Skeletal muscle satellite cell (primary cell): ENCODE measurements at regions not wholly inside any gene's neighbourhood (a gene's known extent, or its start where the extent isn't known, plus 50 kb on each side); places are given as distances from the start of the nearest gene placed in this dataset.

Experiments used
- H3K27me3 ChIP-seq: 2 replicates; pipeline ENCODE4 v1.7.0; 2013; ENCODE audit warnings: low read length; ENCODE audit not compliant: control insufficient read depth, insufficient read depth
- H3K36me3 ChIP-seq: 2 replicates; pipeline ENCODE4 v1.7.0; 2013; ENCODE audit warnings: mild to moderate bottlenecking, control low read depth, low read length; ENCODE audit not compliant: insufficient read depth
- H3K4me1 ChIP-seq: 2 replicates; pipeline ENCODE4 v1.7.0; 2013; ENCODE audit warnings: low read length; ENCODE audit not compliant: control insufficient read depth, insufficient read depth
- H3K4me2 ChIP-seq: 2 replicates; pipeline ENCODE4 v1.7.0; 2013; ENCODE audit warnings: mild to moderate bottlenecking, low read length
- H3K4me3 ChIP-seq: 2 replicates; pipeline ENCODE4 v1.7.0; 2013; ENCODE audit warnings: low read length
- H3K9ac ChIP-seq: 2 replicates; pipeline ENCODE4 v1.7.0; 2013; ENCODE audit warnings: mild to moderate bottlenecking, low read depth, low read length, moderate library complexity
- H3K9me3 ChIP-seq: replicated peaks from 2 replicates; pipeline ENCODE4 v1.7.0; 2013; ENCODE audit warnings: mild to moderate bottlenecking, control low read depth, low read length

DNA sequence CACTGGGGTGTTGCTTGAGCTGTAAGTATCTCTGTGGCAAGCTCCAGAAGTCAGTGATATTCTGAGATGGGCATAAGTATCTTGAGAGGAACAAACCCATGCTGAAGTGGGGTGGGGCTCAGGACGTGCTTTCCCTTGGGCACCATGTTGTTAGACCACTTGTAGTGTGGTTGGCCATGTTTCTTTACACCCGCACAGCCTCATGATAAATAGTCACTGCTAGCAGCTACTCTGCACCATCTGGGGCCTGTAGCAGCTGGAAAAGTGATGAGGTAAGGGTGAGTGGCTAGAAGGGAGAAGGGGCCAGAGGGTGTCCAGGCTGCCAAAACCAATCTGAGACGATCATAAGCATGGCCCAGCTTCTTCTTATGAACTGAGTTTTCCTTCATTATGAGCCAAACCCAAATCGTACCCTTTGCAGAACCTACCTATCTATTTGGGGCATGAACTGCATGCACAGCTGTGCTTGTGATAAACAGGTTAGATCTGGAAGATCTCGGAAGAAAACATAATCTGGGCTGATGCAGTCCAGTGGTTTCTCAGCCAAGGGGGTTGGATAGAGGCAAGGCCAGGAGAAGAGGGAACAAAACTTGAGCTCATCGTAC is 91.9 kb upstream of the IRF2BP2 start:
- Histone ChIP-seq H3K9me3 (no peaks in the 10 kb centered on the region), H3K36me3 (no peaks in the 10 kb centered on the region), H3K27me3 (no peaks in the 10 kb centered on the region), H3K9ac (no peak overlapping the region), H3K4me1 (peaks cover 10% of the 10 kb centered on the region), H3K4me3 (no peak overlapping the region), H3K4me2 (no peak overlapping the region)

DNA sequence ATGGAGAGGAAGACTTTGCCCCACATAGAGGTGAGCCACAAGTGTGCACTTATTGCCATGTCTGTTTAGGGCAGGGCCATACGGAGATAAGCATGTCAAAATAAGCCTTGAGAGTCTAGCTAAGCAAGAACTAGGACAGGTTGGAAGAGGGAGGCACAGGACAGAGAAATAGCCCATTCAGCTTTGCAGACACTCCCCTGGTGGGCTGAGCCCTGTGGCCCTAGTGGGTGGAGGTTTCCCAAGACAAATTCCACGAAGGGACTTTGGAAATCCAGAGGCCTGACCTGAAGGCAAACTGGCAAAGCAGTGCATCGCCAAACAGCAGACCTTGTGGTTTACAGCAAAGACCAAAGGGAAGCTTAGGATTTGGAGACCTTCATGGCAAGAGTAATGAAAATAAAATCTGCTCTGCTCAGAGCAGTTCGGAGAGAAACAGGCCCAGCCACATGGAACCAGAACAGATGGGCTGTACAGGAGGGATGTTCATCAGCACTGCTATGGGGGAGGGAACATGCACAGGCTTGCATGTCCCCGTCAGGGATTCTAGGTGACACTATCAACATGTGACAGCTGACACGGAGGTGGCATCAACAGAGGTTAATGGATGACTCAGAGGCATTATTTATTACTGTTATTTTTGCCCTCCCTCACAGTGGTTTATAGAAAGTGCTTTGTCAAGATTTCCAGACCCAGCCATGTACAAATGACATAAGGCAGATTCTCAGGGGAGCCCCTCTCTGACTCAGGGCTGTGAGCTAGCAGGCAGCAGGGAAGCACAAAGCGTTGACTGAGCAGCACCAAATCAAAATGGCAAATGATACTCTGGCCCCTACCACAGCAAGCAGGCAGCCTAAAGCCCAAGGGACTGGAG is 90.1 kb upstream of the IRF2BP2 start:
- no peak overlapping the region for H3K9ac ChIP-seq
- H3K4me3 ChIP-seq: no peak overlapping the region
- peak overlapping the region; percentile 22 for H3K4me2 ChIP-seq
- peaks cover 10% of the 10 kb centered on the region for H3K4me1 ChIP-seq
- H3K36me3 ChIP-seq: no peaks in the 10 kb centered on the region
- no peaks in the 10 kb centered on the region for H3K27me3 ChIP-seq
- H3K9me3 ChIP-seq: no peaks in the 10 kb centered on the region

- no peak overlapping the region for H3K4me3 ChIP-seq
- no peak overlapping the region for H3K9ac ChIP-seq
- H3K36me3 ChIP-seq: no peaks in the 10 kb centered on the region
- no peaks in the 10 kb centered on the region for H3K9me3 ChIP-seq
- H3K4me2 ChIP-seq: no peak overlapping the region
- H3K27me3 ChIP-seq: no peaks in the 10 kb centered on the region
- peaks cover 10% of the 10 kb centered on the region for H3K4me1 ChIP-seq
Measured at GRCh38 chr1:234698686-234699085, 88.7 kb upstream of the IRF2BP2 start.

- Histone ChIP-seq H3K4me1 (peaks cover 10% of the 10 kb centered on the region), H3K4me3 (no peak overlapping the region), H3K9ac (no peak overlapping the region), H3K27me3 (no peaks in the 10 kb centered on the region), H3K4me2 (no peak overlapping the region), H3K36me3 (no peaks in the 10 kb centered on the region), H3K9me3 (no peaks in the 10 kb centered on the region)
Measured at GRCh38 chr1:234697741-234698140, 87.8 kb upstream of the IRF2BP2 start.

- H3K27me3 ChIP-seq: no peaks in the 10 kb centered on the region
- no peaks in the 10 kb centered on the region for H3K9me3 ChIP-seq
- no peak overlapping the region for H3K4me2 ChIP-seq
- H3K4me3 ChIP-seq: no peak overlapping the region
- H3K9ac ChIP-seq: no peak overlapping the region
- H3K4me1 ChIP-seq: peaks cover 10% of the 10 kb centered on the region
- no peaks in the 10 kb centered on the region for H3K36me3 ChIP-seq
Measured at GRCh38 chr1:234697015-234697414, 87.0 kb upstream of the IRF2BP2 start.

GRCh38 chr1:234696148-234696576 is 86.2 kb upstream of the IRF2BP2 start:
- H3K9me3 ChIP-seq: no peaks in the 10 kb centered on the region
- peaks cover 10% of the 10 kb centered on the region for H3K4me1 ChIP-seq
- no peaks in the 10 kb centered on the region for H3K27me3 ChIP-seq
- no peaks in the 10 kb centered on the region for H3K36me3 ChIP-seq
- H3K4me3 ChIP-seq: no peak overlapping the region
- H3K4me2 ChIP-seq: no peak overlapping the region
- no peak overlapping the region for H3K9ac ChIP-seq

GRCh38 chr1:234694661-234695060 is 84.7 kb upstream of the IRF2BP2 start:
- no peak overlapping the region for H3K9ac ChIP-seq
- no peaks in the 10 kb centered on the region for H3K9me3 ChIP-seq
- H3K4me1 ChIP-seq: no peaks in the 10 kb centered on the region
- no peak overlapping the region for H3K4me3 ChIP-seq
- H3K4me2 ChIP-seq: no peak overlapping the region
- no peaks in the 10 kb centered on the region for H3K36me3 ChIP-seq
- H3K27me3 ChIP-seq: no peaks in the 10 kb centered on the region

DNA sequence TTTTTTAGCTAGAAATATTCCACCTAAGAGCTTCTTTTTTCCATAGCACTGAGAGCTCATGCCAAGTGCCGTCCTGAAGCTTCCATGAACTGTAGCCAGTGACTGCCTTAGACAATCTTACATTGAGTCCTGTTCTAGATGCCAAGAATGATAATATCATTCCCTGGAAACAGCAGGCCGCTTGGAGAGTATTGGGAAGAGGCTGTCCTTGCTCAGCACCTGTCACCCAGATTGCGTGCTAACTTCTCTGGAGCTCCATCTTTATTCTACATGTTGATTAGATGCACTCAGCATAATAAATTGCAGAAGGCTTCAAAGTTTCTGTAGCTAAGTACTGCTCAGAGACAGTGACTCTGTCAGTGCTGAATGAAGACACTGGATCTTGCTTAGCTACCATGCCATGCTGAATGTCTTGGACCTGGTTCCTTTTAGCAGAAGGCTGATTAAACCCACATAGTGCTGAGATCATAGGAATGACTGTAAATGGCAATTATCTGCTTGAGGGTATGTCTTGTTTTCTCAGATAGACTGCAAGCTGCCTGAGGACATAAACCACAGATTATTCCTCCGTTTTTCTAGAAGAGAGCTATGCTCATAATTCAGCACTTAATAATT is 83.1 kb upstream of the IRF2BP2 start:
- Histone ChIP-seq H3K4me3 (no peak overlapping the region), H3K4me2 (no peak overlapping the region), H3K27me3 (no peaks in the 10 kb centered on the region), H3K4me1 (no peaks in the 10 kb centered on the region), H3K36me3 (no peaks in the 10 kb centered on the region), H3K9me3 (no peaks in the 10 kb centered on the region), H3K9ac (no peak overlapping the region)

DNA sequence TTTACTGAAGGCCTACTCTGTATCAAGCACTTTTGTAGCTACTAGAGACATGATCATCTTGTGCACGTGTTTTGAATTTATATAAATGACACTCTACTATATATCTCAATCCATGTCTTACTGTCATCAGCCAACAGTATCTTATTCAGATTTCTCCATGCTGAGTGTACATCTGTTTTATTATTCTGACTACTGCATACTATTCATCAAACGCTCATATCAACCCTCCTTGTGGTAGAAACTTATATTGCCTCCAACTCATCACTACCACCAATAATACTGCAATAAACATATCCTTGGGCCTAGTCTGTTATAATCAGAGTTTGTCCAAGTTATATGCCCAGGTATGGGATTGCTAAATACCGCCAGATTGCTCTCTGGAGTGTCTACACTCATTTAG is 81.6 kb upstream of the IRF2BP2 start:
- Histone ChIP-seq H3K4me3 (no peak overlapping the region), H3K9ac (no peak overlapping the region), H3K4me1 (no peaks in the 10 kb centered on the region), H3K4me2 (no peak overlapping the region), H3K36me3 (no peaks in the 10 kb centered on the region), H3K9me3 (no peaks in the 10 kb centered on the region), H3K27me3 (no peaks in the 10 kb centered on the region)

DNA sequence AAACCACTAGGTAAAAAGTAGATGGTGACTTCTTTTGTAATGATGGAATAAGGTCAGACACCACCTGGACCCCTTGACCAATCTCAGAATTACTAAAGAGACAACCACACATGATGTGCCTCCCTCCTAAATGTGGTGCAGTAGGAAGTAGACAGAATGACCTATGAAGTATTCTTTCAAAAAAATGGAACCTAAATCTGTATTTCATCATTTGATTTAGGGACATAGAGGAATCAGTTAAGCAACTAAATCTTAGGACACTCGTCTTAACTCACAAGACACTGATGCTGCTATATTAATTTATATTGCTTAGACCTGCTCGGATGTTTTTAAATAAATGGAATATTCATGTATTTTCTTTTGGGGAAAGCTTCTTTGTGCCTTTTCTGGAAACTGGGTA is 80.9 kb upstream of the IRF2BP2 start:
- H3K27me3 ChIP-seq: no peaks in the 10 kb centered on the region
- H3K4me1 ChIP-seq: no peaks in the 10 kb centered on the region
- H3K36me3 ChIP-seq: no peaks in the 10 kb centered on the region
- H3K9ac ChIP-seq: no peak overlapping the region
- no peak overlapping the region for H3K4me3 ChIP-seq
- no peak overlapping the region for H3K4me2 ChIP-seq
- H3K9me3 ChIP-seq: no peaks in the 10 kb centered on the region

- Histone ChIP-seq H3K9ac (no peak overlapping the region), H3K4me2 (no peak overlapping the region), H3K36me3 (no peaks in the 10 kb centered on the region), H3K4me3 (no peak overlapping the region), H3K27me3 (no peaks in the 10 kb centered on the region), H3K4me1 (peaks cover 4% of the 10 kb centered on the region), H3K9me3 (no peaks in the 10 kb centered on the region)
Measured at GRCh38 chr1:234689236-234689635, 79.3 kb upstream of the IRF2BP2 start.
